ENCODE measurements at regions not wholly inside any gene's neighbourhood (a gene's known extent, or its start where the extent isn't known, plus 50 kb on each side); places are given as distances from the start of the nearest gene placed in this dataset.
"Not testable (repeated sequence)": the region's sequence is repeated elsewhere in the genome, so short reads cannot be mapped to it uniquely, and the experiment has no call there.

DNA sequence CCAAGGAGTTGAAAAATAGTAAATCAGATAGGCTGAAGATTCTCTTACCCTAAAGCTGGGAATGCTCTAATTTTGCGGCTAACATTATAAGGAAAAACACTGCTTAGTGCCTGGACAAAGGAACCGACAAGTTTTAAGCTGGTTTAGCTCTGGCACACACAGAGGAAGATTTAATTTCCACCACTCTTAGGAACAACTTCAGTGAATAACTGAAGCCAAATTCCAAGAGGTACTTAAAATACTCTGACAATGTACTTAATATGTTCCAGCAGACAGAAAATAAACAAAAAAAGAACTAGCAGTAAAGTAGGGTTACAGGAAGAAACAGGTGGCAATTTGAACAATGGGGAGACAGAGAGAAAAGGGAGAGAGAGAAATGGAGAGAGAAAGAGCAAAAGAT lies 340.8 kb upstream of the NDST4 start:
- H3K9me3 ChIP-seq, result no peaks in the 10 kb centered on the region
- H3K27me3 ChIP-seq (replicated peaks; ENCODE audit: insufficient read depth), result no peaks in the 10 kb centered on the region
- H3K27ac ChIP-seq, result no peak overlapping the region
- DNase-seq (ENCODE audit: low spot score), result no peak
- H3K4me3 ChIP-seq, result no peak overlapping the region
- intact Hi-C loops (cut with DNase I), result no loop called here
- no peak for TF ChIP-seq POLR2A (IDR thresholded peaks at IDR 0.05)
- 23% methylated on average over 2 of the region's 2 CpGs for WGBS
- H3K36me3 ChIP-seq, result no peaks in the 10 kb centered on the region
- H3K4me1 ChIP-seq (replicated peaks), result no peaks in the 10 kb centered on the region

DNA sequence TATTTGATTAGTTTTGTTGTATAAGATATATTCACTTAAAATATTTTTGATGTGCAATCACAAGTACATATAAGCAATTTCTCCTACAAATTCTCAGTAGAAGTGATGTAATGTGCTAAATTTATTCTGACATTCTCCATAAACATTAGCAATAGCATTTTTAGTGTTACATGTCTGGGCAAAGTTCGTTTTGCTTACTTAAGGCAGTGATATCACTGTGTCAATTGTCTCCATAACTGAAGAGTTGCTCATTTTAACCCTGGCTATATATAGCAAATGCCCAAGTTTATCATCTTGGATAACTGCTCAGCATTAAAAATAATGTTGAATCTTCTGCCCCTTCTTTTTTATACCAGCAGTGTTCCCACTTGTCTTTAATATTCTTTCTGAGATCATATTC lies 340.0 kb upstream of the NDST4 start:
- TF ChIP-seq, protein P1, sequence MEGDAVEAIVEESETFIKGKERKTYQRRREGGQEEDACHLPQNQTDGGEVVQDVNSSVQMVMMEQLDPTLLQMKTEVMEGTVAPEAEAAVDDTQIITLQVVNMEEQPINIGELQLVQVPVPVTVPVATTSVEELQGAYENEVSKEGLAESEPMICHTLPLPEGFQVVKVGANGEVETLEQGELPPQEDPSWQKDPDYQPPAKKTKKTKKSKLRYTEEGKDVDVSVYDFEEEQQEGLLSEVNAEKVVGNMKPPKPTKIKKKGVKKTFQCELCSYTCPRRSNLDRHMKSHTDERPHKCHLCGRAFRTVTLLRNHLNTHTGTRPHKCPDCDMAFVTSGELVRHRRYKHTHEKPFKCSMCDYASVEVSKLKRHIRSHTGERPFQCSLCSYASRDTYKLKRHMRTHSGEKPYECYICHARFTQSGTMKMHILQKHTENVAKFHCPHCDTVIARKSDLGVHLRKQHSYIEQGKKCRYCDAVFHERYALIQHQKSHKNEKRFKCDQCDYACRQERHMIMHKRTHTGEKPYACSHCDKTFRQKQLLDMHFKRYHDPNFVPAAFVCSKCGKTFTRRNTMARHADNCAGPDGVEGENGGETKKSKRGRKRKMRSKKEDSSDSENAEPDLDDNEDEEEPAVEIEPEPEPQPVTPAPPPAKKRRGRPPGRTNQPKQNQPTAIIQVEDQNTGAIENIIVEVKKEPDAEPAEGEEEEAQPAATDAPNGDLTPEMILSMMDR (IDR thresholded peaks at IDR 0.05), result no peak
- TF ChIP-seq POLR2AphosphoS5 (IDR thresholded peaks at IDR 0.05), result no peak
- TF ChIP-seq POLR2A (IDR thresholded peaks at IDR 0.05), result no peak
- Histone ChIP-seq H3K4me1 (replicated peaks) (no peaks in the 10 kb centered on the region), H3K27ac (no peak overlapping the region), H3K9me3 (no peaks in the 10 kb centered on the region), H3K4me3 (no peak overlapping the region), H3K27me3 (replicated peaks; ENCODE audit: insufficient read depth) (no peaks in the 10 kb centered on the region), H3K36me3 (no peaks in the 10 kb centered on the region)
- no peak for DNase-seq (ENCODE audit: low spot score)
- WGBS, result 35% methylated on average over 1 of the region's 1 CpG
- intact Hi-C loops (cut with DNase I), result no loop called here

DNA sequence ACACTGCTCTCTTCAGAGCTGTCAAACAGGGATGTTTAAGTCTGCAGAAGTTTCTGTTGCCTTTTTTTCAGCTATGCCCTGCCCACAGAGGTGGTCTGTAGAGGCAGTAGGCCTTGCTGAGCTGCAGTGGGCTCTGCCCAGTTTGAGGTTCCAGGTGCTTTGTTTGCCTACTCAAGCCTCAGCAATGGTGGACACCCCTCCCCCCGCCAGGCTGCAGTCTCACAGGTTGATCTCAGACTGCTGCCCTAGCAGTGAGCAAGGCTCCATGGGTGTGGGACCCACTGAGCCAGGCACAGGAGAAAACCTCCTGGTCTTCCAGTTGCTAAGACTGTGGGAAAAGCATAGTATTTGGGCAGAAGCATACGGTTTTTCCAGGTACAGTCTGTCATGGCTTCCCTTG lies 338.8 kb upstream of the NDST4 start:
- H3K36me3 ChIP-seq; intact Hi-C loops (cut with DNase I); H3K4me1 ChIP-seq (replicated peaks); H3K4me3 ChIP-seq; H3K27me3 ChIP-seq (replicated peaks; ENCODE audit: insufficient read depth); H3K27ac ChIP-seq; H3K9me3 ChIP-seq; DNase-seq (ENCODE audit: low spot score): not testable (repeated sequence)
- 80% methylated on average over 2 of the region's 2 CpGs for WGBS

DNA sequence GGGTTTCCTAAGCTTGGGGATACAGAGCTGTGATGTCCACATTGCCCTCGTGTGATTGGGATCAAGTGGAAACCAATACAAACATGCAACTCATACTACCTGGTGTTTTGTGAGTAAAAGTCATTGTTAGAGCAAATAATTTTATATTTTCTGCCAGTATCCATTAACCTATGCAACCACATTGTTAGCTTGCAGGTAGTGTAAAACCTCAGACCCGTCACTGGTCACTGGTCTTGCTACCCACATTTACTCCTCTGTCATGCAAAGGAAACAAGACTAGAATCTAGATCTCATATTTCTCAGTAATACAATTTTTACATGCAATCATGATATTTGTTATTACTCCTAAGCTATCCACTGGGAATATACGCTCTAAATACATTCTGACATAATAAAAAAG lies 324.3 kb upstream of the NDST4 start:
- no peaks in the 10 kb centered on the region for H3K4me1 ChIP-seq (replicated peaks)
- no peak for DNase-seq (ENCODE audit: low spot score)
- no peaks in the 10 kb centered on the region for H3K27me3 ChIP-seq (replicated peaks; ENCODE audit: insufficient read depth)
- intact Hi-C loops (cut with DNase I), result no loop called here
- no peak overlapping the region for H3K27ac ChIP-seq
- TF ChIP-seq POLR2AphosphoS5 (IDR thresholded peaks at IDR 0.05) (no peak), POLR2A (IDR thresholded peaks at IDR 0.05) (no peak)
- TF ChIP-seq, protein P1 (IDR thresholded peaks at IDR 0.05), result no peak
- H3K4me3 ChIP-seq, result no peak overlapping the region
- 83% methylated on average over 3 of the region's 3 CpGs for whole genome bisulfite sequencing
- H3K36me3 ChIP-seq, result no peaks in the 10 kb centered on the region
- H3K9me3 ChIP-seq, result no peaks in the 10 kb centered on the region

DNA sequence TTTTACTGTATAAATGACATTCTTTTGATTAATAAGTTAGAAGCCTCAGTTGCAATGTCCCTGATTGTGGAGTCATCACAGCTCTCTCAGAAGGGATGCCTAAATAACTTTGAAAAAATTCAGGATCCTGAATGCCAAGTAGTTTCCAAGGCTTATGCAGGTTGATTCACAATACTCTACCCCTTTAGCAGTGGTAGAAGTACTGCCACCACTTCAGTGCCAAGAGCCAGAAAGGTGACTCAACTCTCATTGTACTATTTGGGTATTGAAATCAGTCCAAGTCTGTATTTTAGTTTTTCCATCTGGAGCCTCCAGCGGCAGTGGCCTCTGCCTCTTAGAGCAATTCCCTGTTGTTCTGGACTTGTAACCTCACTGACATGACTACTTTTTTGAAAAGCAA lies 320.1 kb upstream of the NDST4 start:
- DNase-seq (ENCODE audit: low spot score), result no peak
- no peaks in the 10 kb centered on the region for H3K4me1 ChIP-seq (replicated peaks)
- no peaks in the 10 kb centered on the region for H3K36me3 ChIP-seq
- intact Hi-C loops (cut with DNase I), result no loop called here
- TF ChIP-seq, protein P1 (IDR thresholded peaks at IDR 0.05), result no peak
- TF ChIP-seq POLR2AphosphoS5 (IDR thresholded peaks at IDR 0.05), result no peak
- TF ChIP-seq POLR2A (IDR thresholded peaks at IDR 0.05), result no peak
- no peak overlapping the region for H3K4me3 ChIP-seq
- no peaks in the 10 kb centered on the region for H3K27me3 ChIP-seq (replicated peaks; ENCODE audit: insufficient read depth)
- WGBS, result 96% methylated on average over 1 of the region's 1 CpG
- no peak overlapping the region for H3K27ac ChIP-seq
- no peaks in the 10 kb centered on the region for H3K9me3 ChIP-seq

DNA sequence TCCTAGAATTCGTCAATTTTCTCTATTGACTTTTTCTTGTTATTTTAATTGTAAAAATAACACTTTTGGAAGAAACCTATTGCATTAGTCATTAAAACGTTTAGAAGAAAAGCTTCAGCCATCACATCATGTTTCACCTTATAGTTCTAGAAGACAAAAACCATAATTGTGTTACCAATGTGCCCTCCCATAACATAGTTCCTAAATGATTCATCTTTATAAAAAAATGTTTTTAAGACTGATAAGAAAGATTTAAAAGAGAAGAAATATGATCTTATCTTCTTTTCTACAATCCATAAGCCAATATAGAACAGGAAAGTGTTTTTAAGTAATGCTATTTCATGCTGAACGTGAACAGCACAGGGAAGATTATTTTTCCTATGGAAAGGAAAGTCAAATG lies 316.6 kb upstream of the NDST4 start:
- no peaks in the 10 kb centered on the region for H3K36me3 ChIP-seq
- TF ChIP-seq POLR2A (IDR thresholded peaks at IDR 0.05) (no peak), POLR2AphosphoS5 (IDR thresholded peaks at IDR 0.05) (no peak)
- TF ChIP-seq, protein P1 (IDR thresholded peaks at IDR 0.05), result no peak
- no peaks in the 10 kb centered on the region for H3K9me3 ChIP-seq
- no peak overlapping the region for H3K27ac ChIP-seq
- intact Hi-C loops (cut with DNase I), result no loop called here
- WGBS, result 71% methylated on average over 3 of the region's 3 CpGs
- H3K4me1 ChIP-seq (replicated peaks), result no peaks in the 10 kb centered on the region
- no peak for DNase-seq (ENCODE audit: low spot score)
- no peak overlapping the region for H3K4me3 ChIP-seq
- H3K27me3 ChIP-seq (replicated peaks; ENCODE audit: insufficient read depth), result no peaks in the 10 kb centered on the region
